GM12874 (cell line): ENCODE measurements at regions not wholly inside any gene's neighbourhood (a gene's known extent, or its start where the extent isn't known, plus 50 kb on each side); places are given as distances from the start of the nearest gene placed in this dataset.

Experiments used
- CTCF ChIP-seq: IDR thresholded peaks from 2 replicates; pipeline ENCODE4 v1.5.1; 2011; ENCODE audit warnings: low read depth, mild to moderate bottlenecking, control low read depth, low read length, moderate library complexity; ENCODE audit not compliant: insufficient read depth

DNA sequence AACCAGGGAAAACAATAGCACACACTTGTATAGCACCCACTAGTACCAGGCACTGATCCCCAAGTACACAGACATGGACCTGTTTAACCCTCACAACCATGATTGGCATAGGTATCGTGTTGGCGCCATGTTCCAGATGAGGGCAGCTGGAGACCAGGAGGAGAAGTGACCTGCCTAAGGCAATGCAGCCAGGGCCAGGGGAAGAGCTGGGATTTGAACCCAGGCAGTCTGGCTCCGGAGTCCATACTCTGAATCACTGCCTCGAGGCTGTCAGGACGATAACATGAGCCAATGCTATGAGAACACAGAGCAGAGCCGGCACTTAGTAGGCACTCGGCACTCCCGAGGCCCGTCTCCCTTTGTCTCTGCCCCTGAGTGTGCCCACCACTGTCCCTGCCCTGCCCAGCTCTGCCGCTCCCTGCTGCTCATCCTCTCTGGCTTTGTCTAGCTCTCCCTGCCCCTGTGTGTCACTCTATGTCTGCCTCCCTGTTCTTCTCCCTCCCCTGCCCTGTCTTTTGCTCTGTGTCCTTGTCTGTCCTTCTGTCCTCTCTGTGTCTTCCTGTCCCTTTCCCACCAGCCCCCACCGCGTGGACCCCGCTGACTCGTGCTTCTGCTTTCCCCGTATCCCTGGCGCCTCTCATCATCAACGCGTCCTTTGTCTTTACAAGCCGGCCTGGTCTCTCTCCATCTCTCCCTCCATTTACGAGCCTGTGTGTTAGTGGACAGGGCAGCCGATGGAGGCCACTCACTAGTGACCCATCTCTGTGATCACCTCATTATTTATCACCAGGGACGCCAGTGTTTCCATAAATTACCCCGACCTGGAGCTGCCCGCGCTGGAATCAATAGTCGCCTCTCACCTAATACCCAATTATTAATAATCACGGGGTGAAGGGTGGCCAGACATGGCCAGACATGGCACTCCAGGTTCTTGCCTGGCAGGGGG lies 99.4 kb upstream of the MVB12B start:
- no peak for TF ChIP-seq CTCF

DNA sequence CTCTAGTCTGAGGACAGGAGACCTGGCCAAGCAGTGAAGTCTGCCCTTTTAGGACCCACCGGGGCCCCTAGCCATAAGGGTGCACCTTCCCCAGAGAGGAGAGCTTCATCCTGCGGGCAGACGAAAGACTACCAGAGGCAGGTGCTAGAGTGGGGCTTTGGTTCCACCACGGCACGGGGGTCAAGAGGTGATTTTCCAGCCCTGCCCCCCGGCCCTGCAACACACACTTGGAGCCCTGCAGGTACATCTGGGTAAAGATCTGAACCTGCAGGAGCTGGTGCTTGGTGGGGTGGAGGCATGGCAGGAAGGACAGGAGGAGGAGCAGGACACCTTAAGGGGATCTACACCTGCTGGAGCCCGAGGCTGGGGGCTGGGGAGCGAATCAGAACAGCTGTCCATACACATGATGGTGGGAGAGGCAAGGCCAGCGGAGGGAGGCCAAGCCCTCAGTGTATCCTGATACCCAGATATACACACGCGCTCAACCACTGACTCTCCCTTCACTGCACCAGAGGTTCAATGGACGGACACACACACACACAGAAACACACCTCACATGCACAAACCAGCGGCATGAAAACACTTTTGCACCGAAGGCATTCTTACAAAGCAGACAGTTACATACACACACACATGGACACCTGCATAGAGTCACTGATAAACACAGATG lies 98.4 kb upstream of the MVB12B start:
- TF ChIP-seq CTCF: no peak

DNA sequence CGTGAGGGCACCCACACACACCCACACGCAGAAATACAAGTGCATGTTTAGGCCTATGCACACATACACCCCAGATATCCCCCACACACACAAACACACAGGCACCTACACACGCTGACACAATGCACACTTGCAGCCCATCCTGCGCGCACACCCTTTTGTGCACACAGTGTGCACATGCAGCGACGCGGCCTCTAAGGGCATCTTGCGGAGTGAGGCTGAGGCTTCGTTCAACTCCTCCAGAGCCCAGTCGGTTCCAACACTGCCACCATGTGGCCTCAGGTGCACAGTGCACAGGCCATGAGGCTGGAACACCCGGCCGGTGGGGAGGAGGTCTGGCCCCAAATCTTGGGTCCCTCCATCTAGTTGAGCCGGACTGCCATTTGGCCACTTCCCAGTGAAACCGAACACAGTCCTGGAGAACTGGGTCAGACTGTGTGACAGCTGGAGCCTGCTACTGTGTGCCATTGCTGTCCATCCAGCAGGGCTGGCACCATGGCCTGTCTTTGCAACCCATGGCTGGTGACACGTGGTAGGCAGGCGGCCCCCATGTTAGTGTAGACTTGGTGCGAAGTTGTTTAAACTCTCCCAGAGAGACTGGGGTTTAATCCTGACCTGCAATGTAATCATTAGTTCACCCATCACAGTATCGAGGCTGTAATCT lies 97.7 kb upstream of the MVB12B start:
- TF ChIP-seq CTCF: peak; percentile 95

DNA sequence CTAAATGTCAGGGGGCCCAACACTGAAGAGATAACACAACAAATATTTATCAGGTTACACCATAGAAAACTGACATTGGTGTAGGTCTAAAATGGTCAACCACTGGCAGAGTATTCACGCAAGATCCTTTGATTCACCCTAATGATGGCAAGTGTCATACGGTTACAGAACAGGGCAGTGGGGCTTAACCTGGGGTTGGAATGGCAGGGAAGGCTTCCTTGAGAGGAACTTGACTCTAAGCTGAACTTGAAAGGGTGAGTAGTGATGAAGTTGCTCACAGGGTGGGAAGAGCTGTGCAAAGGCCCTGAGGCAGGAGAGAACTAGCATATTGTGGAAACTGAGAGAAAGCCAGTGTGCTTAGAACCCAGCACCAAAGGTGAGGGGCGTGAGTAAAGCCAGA lies 97.1 kb upstream of the MVB12B start:
- no peak for TF ChIP-seq CTCF

DNA sequence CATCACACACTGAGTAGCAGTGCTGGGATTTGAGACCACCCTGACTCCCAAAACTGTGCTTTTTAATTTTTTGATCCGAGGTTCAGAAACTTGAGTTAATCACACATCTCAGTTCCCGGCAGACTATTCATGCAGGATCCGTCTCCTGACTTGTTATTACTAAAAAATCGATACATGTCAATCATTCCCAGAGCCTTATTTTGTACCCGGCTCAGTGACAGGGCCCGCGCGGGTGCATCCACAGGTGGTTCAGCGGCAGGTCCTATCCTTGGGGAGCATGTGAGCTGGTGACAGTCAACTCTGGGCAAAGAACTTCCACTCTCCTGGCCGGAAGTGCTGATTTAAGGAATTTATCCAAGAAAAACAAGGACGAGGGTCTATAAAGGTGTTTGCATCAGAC lies 95.9 kb upstream of the MVB12B start:
- no peak for TF ChIP-seq CTCF

DNA sequence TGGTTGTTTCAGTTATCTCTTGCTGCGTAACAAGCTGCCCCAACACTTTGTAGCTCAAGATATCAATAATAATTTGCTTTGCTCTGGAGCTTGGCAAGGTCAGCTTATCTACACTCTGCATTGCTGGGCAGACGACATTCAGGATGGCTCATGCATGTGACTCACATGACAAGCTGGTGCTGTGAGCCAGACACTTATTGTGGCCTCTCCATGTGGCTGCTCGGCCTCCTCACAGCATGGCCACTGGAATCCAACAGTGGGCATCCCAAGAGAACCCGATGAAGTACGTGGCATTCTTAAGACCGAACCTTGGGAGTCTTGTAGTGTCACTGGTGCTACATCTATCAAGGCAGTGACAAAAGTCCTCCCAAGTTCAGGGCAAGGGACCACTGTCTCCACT lies 94.2 kb upstream of the MVB12B start:
- TF ChIP-seq CTCF: no peak

GRCh38 chr9:126233175-126233574 lies 93.5 kb upstream of the MVB12B start:
- no peak for TF ChIP-seq CTCF
